NCI-H2107 treated with DMSO at 0.1 percent for 48 hours (cell line): ENCODE measurements at regions not wholly inside any gene's neighbourhood (a gene's known extent, or its start where the extent isn't known, plus 50 kb on each side); places are given as distances from the start of the nearest gene placed in this dataset.

Experiments used
- DNase-seq: peaks from one replicate; lab custom pipeline; 2025; ENCODE audit not compliant: unreplicated experiment; lab: John Stamatoyannopoulos, UW

- DNase-seq = no peak
These were observed 77.0 kb upstream of the PGRMC2 start for GRCh38 chr4:128364565-128364964.

- no peak for DNase-seq
These were observed 76.4 kb upstream of the PGRMC2 start for GRCh38 chr4:128363966-128364365.

GRCh38 chr4:128362760-128363159 is 75.1 kb upstream of the PGRMC2 start:
- no peak for DNase-seq

- DNase-seq = no peak
These were observed 71.8 kb upstream of the PGRMC2 start for GRCh38 chr4:128359422-128359821.

GRCh38 chr4:128358913-128359279 is 71.3 kb upstream of the PGRMC2 start:
- DNase-seq = no peak

GRCh38 chr4:128358231-128358912 is 70.8 kb upstream of the PGRMC2 start:
- no peak for DNase-seq

- DNase-seq = no peak
These were observed 69.7 kb upstream of the PGRMC2 start for GRCh38 chr4:128357286-128357685.

GRCh38 chr4:128355305-128355704 is 67.7 kb upstream of the PGRMC2 start:
- DNase-seq = no peak

GRCh38 chr4:128354205-128354821 is 66.7 kb upstream of the PGRMC2 start:
- no peak for DNase-seq

GRCh38 chr4:128353791-128354190 is 66.2 kb upstream of the PGRMC2 start:
- no peak for DNase-seq

GRCh38 chr4:128351502-128351901 is 63.9 kb upstream of the PGRMC2 start:
- no peak for DNase-seq

- DNase-seq = no peak
These were observed 62.9 kb upstream of the PGRMC2 start for GRCh38 chr4:128350449-128351045.

- DNase-seq = no peak
These were observed 62.3 kb upstream of the PGRMC2 start for GRCh38 chr4:128349921-128350320.

- no peak for DNase-seq
These were observed 60.5 kb upstream of the PGRMC2 start for GRCh38 chr4:128347930-128348660.

GRCh38 chr4:128347175-128347868 is 59.7 kb upstream of the PGRMC2 start:
- no peak for DNase-seq

GRCh38 chr4:128346054-128346716 is 58.6 kb upstream of the PGRMC2 start:
- DNase-seq = no peak

GRCh38 chr4:128345650-128346049 is 58.0 kb upstream of the PGRMC2 start:
- DNase-seq = no peak

GRCh38 chr4:128342762-128343161 is 55.1 kb upstream of the PGRMC2 start:
- DNase-seq = no peak

- no peak for DNase-seq
These were observed 54.0 kb upstream of the PGRMC2 start for GRCh38 chr4:128341634-128342033.

- DNase-seq = no peak
These were observed 51.2 kb upstream of the PGRMC2 start for GRCh38 chr4:128338634-128339355.
